Ascending aorta (tissue), 2 donors: ENCODE measurements at regions not wholly inside any gene's neighbourhood (a gene's known extent, or its start where the extent isn't known, plus 50 kb on each side); places are given as distances from the start of the nearest gene placed in this dataset.
"Not testable (repeated sequence)": the region's sequence is repeated elsewhere in the genome, so short reads cannot be mapped to it uniquely, and the experiment has no call there.

Experiments
- DNase-seq, 2 donors: peaks; one replicate each; pipeline ENCODE4 v3.0.0-alpha.2; 2019; ENCODE audit warnings: low spot score in 2 of 2
- H3K27ac ChIP-seq, 2 donors: fragments of 200-600 bp; sonication (generic); one replicate each; pipeline ENCODE4 v1.5.1; 2016 to 2017; ENCODE audit warnings: mild to moderate bottlenecking in 1 of 2
- H3K27me3 ChIP-seq: fragments of 200-600 bp; sonication (generic); one replicate; pipeline ENCODE4 v1.5.1; 2017
- H3K36me3 ChIP-seq, 2 donors: fragments of 200-600 bp; sonication (generic); one replicate each; pipeline ENCODE4 v1.5.1; 2016
- H3K4me1 ChIP-seq, 2 donors: fragments of 200-600 bp; sonication (generic); one replicate each; pipeline ENCODE4 v1.5.1; 2016 to 2017; ENCODE audit warnings: mild to moderate bottlenecking in 1 of 2
- H3K4me3 ChIP-seq, 2 donors: fragments of 200-600 bp; sonication (generic); one replicate each; pipeline ENCODE4 v1.5.1; 2016 to 2017; ENCODE audit warnings: mild to moderate bottlenecking in 1 of 2
- H3K9me3 ChIP-seq, 2 donors: fragments of 200-600 bp; sonication (generic); one replicate each; pipeline ENCODE4 v1.5.1; 2016
- intact Hi-C: fragments of 100-400 bp; cut with DNase I; formaldehyde crosslinking; loops from one replicate; pipeline ENCODE4 v1.15.1; 2023
- TF ChIP-seq, protein P1 (sequence below), 3 experiments: fragments of 200-600 bp in 2 of 3; fragments of 450-650 bp in 1 of 3; sonication (generic) in 2 of 3; IDR thresholded peaks; one replicate each; pipeline ENCODE4 v1.5.1; 2016 to 2019; ENCODE audit warnings: antibody characterized with exemption in 3 of 3, mild to moderate bottlenecking in 1 of 3, moderate library complexity in 1 of 3

DNA sequence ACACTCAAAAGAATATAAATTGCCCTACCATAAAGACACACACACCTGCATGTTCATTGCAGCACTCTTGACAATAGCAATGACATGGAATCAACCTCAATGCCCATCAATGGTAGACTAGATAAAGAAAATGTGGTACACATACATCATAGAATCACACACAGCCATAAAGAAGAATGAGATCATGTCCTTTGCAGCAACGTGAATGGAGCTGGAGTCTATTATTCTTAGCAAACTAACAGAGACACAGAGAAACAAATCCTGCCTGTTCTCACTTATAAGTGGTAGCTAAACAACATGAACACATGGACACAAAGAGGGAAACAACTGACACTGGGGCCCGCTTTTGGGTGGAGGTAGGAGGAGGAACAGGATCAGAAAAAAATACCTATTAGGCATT is 2062.2 kb upstream of the CDH6 start:
- Histone ChIP-seq H3K9me3 (no peaks in the 10 kb centered on the region), H3K4me1 (no peaks in the 10 kb centered on the region), H3K4me3 (no peak overlapping the region), H3K27ac (no peak overlapping the region), H3K36me3 (no peaks in the 10 kb centered on the region), H3K27me3 (no peaks in the 10 kb centered on the region)
- DNase-seq: no peak
- TF ChIP-seq, protein P1, sequence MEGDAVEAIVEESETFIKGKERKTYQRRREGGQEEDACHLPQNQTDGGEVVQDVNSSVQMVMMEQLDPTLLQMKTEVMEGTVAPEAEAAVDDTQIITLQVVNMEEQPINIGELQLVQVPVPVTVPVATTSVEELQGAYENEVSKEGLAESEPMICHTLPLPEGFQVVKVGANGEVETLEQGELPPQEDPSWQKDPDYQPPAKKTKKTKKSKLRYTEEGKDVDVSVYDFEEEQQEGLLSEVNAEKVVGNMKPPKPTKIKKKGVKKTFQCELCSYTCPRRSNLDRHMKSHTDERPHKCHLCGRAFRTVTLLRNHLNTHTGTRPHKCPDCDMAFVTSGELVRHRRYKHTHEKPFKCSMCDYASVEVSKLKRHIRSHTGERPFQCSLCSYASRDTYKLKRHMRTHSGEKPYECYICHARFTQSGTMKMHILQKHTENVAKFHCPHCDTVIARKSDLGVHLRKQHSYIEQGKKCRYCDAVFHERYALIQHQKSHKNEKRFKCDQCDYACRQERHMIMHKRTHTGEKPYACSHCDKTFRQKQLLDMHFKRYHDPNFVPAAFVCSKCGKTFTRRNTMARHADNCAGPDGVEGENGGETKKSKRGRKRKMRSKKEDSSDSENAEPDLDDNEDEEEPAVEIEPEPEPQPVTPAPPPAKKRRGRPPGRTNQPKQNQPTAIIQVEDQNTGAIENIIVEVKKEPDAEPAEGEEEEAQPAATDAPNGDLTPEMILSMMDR (IDR thresholded peaks at IDR 0.05): no peak
- intact Hi-C loops: no loop called here

DNA sequence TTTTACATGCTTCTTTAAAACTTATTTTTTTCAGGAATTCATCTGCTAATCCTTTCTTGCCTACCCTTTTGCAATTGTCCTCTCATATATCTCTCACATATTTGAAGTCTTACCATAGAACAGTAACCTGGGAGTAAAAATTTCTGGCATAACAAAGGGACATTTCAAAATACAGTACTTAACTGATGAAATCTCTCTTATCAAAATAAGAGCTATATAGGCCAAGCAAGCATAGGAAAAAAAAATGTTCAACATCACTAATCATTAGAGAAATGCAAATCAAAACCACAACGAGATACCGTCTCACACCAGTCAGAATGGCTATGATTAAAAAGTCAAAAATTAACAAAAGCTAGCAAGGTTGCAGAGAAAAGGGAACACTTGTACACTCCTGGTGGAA is 2062.7 kb upstream of the CDH6 start:
- H3K9me3 ChIP-seq: no peaks in the 10 kb centered on the region
- H3K36me3 ChIP-seq: no peaks in the 10 kb centered on the region
- H3K27ac ChIP-seq: no peak overlapping the region
- TF ChIP-seq, protein P1 (IDR thresholded peaks at IDR 0.05): no peak
- H3K4me1 ChIP-seq: no peaks in the 10 kb centered on the region
- no peak for DNase-seq
- H3K4me3 ChIP-seq: no peak overlapping the region
- no peaks in the 10 kb centered on the region for H3K27me3 ChIP-seq
- intact Hi-C loops: no loop called here

DNA sequence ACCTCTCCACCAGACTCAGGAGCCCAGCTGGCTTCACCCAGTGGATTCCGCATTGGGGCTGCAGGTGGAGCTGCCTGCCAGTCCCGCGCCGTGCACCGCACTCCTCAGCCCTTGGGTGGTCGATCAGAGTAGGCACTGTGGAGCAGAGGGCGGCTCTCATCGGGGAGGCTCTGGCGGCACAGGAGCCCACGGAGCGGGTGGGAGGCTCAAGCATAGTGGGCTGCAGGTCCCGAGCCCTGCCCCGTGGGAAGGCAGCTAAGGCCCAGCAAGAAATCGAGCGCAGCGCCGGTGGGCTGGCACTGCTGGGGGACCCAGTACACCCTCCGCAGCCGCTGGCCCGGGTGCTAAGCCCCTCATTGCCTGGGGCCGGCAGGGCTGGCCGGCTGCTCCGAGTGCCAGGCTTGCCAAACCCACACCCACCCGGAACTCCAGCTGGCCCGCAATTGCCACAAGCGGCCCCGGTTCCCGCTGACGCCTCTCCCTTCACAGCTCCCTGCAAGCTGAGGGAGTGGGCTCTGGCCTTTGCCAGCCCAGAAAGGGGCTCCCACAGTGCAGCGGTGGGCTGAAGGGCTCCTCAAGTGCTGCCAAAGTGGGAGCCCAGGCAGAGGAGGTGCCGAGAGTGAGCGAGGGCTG is 2065.8 kb upstream of the CDH6 start:
- H3K4me1 ChIP-seq, DNase-seq, H3K27me3 ChIP-seq, H3K36me3 ChIP-seq, H3K9me3 ChIP-seq, intact Hi-C loops, H3K4me3 ChIP-seq, H3K27ac ChIP-seq: not testable (repeated sequence)

DNA sequence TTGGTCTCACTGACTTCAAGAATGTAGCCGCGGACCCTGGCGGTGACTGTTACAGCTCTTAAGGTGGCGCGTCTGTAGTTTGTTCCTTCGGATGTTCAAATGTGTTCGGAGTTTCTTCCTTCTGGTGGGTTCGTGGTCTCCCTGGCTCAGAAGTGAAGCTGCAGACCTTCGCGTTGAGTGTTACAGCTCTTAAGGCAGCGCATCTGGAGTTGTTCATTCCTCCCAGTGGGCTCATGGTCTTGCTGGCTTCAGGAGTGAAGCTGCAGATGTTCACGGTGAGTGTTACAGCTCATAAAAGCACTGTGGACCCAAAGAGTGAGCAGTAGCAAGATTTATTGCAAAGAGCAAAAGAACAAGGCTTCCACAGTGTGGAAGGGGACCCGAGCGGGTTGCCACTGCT is 2067.0 kb upstream of the CDH6 start:
- DNase-seq, H3K4me3 ChIP-seq, H3K27ac ChIP-seq, H3K27me3 ChIP-seq, H3K4me1 ChIP-seq, intact Hi-C loops, H3K9me3 ChIP-seq, H3K36me3 ChIP-seq: not testable (repeated sequence)

DNA sequence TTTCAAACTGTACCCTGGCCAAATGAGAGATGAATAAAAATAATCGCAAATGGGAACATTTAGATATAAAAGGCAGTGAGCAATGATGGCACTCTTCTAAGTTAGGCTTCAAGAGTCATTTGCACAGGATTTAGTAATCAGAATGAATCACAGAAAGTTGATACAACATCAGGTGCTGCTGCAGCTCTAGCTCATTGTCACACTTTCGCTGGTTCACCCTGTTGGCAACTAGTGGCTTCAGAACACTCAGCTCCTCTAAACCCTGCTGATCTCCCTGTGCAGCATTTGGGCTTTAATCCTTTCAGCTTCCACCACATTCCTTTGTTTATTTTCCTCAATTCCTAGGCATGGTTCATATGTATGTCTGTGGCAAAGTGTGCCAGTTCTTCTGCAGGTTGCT is 2071.2 kb upstream of the CDH6 start:
- no peak for DNase-seq
- H3K36me3 ChIP-seq: no peaks in the 10 kb centered on the region
- TF ChIP-seq, protein P1 (IDR thresholded peaks at IDR 0.05): no peak
- no peak overlapping the region for H3K4me3 ChIP-seq
- H3K27ac ChIP-seq: no peak overlapping the region
- H3K9me3 ChIP-seq: no peaks in the 10 kb centered on the region
- no peaks in the 10 kb centered on the region for H3K27me3 ChIP-seq
- intact Hi-C loops: no loop called here
- H3K4me1 ChIP-seq: no peaks in the 10 kb centered on the region

DNA sequence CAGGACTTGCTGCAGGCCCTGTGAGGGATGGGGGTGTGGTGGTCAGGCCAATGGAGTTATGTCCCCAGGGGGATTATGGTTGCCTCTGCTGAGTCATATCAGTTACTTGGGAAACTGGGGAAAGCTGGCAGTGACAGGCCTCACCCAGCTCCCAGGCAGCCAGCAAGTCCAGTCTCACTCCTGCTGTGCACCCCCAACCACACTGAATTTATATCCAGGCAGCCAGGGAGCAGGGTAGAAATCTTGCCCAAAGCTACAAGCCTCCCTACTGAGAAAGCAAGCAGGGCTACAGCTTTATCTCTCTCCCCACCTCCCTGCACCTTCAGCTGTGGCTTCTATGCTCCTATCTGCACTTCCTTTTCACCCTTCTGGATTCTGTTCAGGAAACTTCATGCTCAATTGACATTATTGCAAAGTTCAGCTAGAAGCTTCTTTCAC is 2076.0 kb upstream of the CDH9 start:
- intact Hi-C loops: no loop called here
- H3K4me3 ChIP-seq: no peak overlapping the region
- no peaks in the 10 kb centered on the region for H3K4me1 ChIP-seq
- H3K9me3 ChIP-seq: no peaks in the 10 kb centered on the region
- H3K36me3 ChIP-seq: no peaks in the 10 kb centered on the region
- no peak overlapping the region for H3K27ac ChIP-seq
- TF ChIP-seq, protein P1 (IDR thresholded peaks at IDR 0.05): no peak
- no peak for DNase-seq
- no peaks in the 10 kb centered on the region for H3K27me3 ChIP-seq

DNA sequence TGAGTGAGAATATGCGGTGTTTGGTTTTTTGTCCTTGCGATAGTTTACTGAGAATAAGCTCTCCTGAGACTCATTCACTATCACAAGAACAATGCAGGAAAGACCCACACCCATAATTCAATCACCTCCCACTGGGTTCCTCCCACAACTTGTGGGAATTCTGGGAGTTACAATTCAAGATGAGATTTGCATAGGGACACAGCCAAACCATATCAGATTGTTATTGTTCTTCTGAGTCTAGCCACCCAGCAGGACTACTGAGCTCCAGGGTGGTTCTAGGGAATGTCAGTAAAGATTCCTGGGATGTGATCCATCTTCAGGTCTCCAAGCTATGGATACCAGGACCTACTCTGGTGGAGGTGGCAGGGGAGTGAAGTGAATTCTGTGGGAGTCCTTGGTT is 2075.1 kb upstream of the CDH9 start:
- no peaks in the 10 kb centered on the region for H3K9me3 ChIP-seq
- H3K4me3 ChIP-seq: no peak overlapping the region
- intact Hi-C loops: no loop called here
- no peaks in the 10 kb centered on the region for H3K27me3 ChIP-seq
- H3K36me3 ChIP-seq: no peaks in the 10 kb centered on the region
- no peak for DNase-seq
- H3K4me1 ChIP-seq: no peaks in the 10 kb centered on the region
- no peak overlapping the region for H3K27ac ChIP-seq
- TF ChIP-seq, protein P1 (IDR thresholded peaks at IDR 0.05): no peak
